Effector memory CD4-positive, alpha-beta T cell (primary cell): ENCODE measurements at regions not wholly inside any gene's neighbourhood (a gene's known extent, or its start where the extent isn't known, plus 50 kb on each side); places are given as distances from the start of the nearest gene placed in this dataset.

ENCODE experiments used
- DNase-seq, 3 donors: peaks; one replicate each; pipeline ENCODE4 v3.0.0-alpha.2; 2020
- H3K27ac ChIP-seq: 2 replicates; pipeline ENCODE4 v1.7.0; 2013; ENCODE audit warnings: mild to moderate bottlenecking, low read length, moderate library complexity; ENCODE audit not compliant: insufficient read depth, poor library complexity, severe bottlenecking
- H3K27me3 ChIP-seq: replicated peaks from 2 replicates; pipeline ENCODE4 v1.7.0; 2013; ENCODE audit warnings: mild to moderate bottlenecking, low read length; ENCODE audit not compliant: insufficient read depth, control insufficient read depth, poor library complexity, severe bottlenecking
- H3K36me3 ChIP-seq: 2 replicates; pipeline ENCODE4 v1.7.0; 2013; ENCODE audit warnings: mild to moderate bottlenecking, low read length, moderate library complexity; ENCODE audit not compliant: control insufficient read depth, insufficient read depth
- H3K4me1 ChIP-seq: 2 replicates; pipeline ENCODE4 v1.7.0; 2013; ENCODE audit warnings: low read length, mild to moderate bottlenecking; ENCODE audit not compliant: control insufficient read depth, insufficient read depth, poor library complexity, severe bottlenecking
- H3K4me3 ChIP-seq: 2 replicates; pipeline ENCODE4 v1.7.0; 2013; ENCODE audit warnings: low read length, low read depth, mild to moderate bottlenecking; ENCODE audit not compliant: insufficient read depth, poor library complexity, severe bottlenecking
- H3K9me3 ChIP-seq: 2 replicates; pipeline ENCODE4 v1.7.0; 2013; ENCODE audit warnings: mild to moderate bottlenecking, low read length, moderate library complexity; ENCODE audit not compliant: control insufficient read depth

DNA sequence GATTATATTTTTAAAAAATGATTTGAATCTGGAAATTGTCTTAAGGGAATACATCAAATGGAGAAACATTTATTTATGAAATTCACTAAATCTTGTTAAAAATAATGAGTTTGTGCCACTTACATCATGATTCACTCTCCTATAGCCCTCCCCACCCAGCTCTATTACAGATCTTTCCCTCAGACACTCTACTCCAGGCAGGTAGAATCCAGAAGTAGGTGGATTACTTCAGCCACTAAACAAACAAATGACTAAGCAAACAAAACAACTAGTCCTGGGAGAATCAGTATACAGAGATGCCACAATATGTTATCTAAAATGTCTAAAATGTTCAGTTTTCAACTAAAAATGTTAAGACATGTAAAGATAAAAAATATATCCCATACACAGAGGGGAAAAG lies 608.1 kb upstream of the UBE2E2 start:
- no peak overlapping the region for H3K27ac ChIP-seq
- no peak for DNase-seq

GRCh38 chr3:22606461-22606860 lies 596.7 kb upstream of the UBE2E2 start:
- Histone ChIP-seq H3K27ac (no peak overlapping the region), H3K4me3 (no peak overlapping the region), H3K27me3 (no peaks in the 10 kb centered on the region), H3K9me3 (no peaks in the 10 kb centered on the region), H3K36me3 (no peaks in the 10 kb centered on the region), H3K4me1 (no peaks in the 10 kb centered on the region)
- DNase-seq: no peak

More for the DNA sequence above, 608.1 kb upstream of the UBE2E2 start:
- no peaks in the 10 kb centered on the region for H3K27me3 ChIP-seq
- no peaks in the 10 kb centered on the region for H3K4me1 ChIP-seq
- no peak overlapping the region for H3K4me3 ChIP-seq
- H3K9me3 ChIP-seq: no peaks in the 10 kb centered on the region
- no peaks in the 10 kb centered on the region for H3K36me3 ChIP-seq

- Histone ChIP-seq H3K27ac (no peak overlapping the region), H3K4me3 (no peak overlapping the region), H3K9me3 (no peaks in the 10 kb centered on the region), H3K27me3 (no peaks in the 10 kb centered on the region), H3K4me1 (no peaks in the 10 kb centered on the region), H3K36me3 (no peaks in the 10 kb centered on the region)
- DNase-seq: no peak
Measured at GRCh38 chr3:22606938-22607337, 596.2 kb upstream of the UBE2E2 start.

GRCh38 chr3:22608093-22608492 lies 595.0 kb upstream of the UBE2E2 start:
- H3K27ac ChIP-seq: no peak overlapping the region
- H3K9me3 ChIP-seq: no peaks in the 10 kb centered on the region
- H3K4me1 ChIP-seq: no peaks in the 10 kb centered on the region
- H3K4me3 ChIP-seq: no peak overlapping the region
- DNase-seq: no peak
- H3K36me3 ChIP-seq: no peaks in the 10 kb centered on the region
- H3K27me3 ChIP-seq: no peaks in the 10 kb centered on the region

DNA sequence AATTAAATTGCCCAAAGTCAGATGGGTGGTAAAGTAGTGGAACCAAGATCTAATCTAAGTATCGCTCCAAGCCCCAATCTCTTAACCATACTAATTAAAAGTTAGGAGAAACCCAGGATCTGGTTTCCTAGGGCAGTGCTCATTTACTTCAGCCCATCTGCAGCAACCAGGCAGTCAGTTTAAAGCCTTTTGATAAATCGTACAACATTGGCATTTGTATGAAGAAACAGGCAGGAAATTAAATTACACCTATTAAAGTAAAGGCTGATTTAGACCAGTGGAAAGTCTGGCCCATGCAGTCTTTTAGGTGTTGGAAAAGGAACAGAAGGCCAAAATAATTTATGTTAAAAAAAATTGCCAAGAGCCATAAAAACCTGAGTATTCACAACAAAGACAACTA lies 594.4 kb upstream of the UBE2E2 start:
- no peak overlapping the region for H3K27ac ChIP-seq
- no peaks in the 10 kb centered on the region for H3K9me3 ChIP-seq
- no peaks in the 10 kb centered on the region for H3K36me3 ChIP-seq
- H3K4me3 ChIP-seq: no peak overlapping the region
- no peaks in the 10 kb centered on the region for H3K27me3 ChIP-seq
- no peak for DNase-seq
- H3K4me1 ChIP-seq: no peaks in the 10 kb centered on the region

- H3K27ac ChIP-seq: no peak overlapping the region
- H3K4me1 ChIP-seq: no peaks in the 10 kb centered on the region
- no peak overlapping the region for H3K4me3 ChIP-seq
- H3K9me3 ChIP-seq: no peaks in the 10 kb centered on the region
- H3K27me3 ChIP-seq: no peaks in the 10 kb centered on the region
- no peak for DNase-seq
- no peaks in the 10 kb centered on the region for H3K36me3 ChIP-seq
Measured at GRCh38 chr3:22609139-22609538, 594.0 kb upstream of the UBE2E2 start.

DNA sequence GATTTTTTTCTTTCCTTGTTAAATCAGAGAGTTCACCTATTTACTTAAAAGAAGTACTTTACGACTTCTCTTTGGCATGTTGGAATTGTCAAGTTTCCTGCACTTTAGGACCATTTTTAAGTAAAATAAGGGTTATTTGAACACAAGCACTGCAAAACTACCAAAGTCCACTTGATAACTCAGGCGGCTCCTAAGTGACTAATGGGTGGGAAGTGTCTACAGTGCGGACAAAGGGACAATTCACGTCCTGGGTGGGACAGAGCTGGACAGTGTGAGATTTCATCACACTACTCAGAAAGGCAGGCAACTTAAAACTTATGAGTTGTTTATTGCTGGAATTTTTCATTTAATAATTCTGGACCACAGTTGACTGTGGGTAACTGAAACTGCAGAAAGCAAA lies 590.2 kb upstream of the UBE2E2 start:
- Histone ChIP-seq H3K4me1 (no peaks in the 10 kb centered on the region), H3K36me3 (no peaks in the 10 kb centered on the region), H3K4me3 (no peak overlapping the region), H3K27me3 (no peaks in the 10 kb centered on the region), H3K9me3 (no peaks in the 10 kb centered on the region), H3K27ac (no peak overlapping the region)
- no peak for DNase-seq

GRCh38 chr3:22615790-22616189 lies 587.3 kb upstream of the UBE2E2 start:
- Histone ChIP-seq H3K27me3 (no peaks in the 10 kb centered on the region), H3K4me1 (no peaks in the 10 kb centered on the region), H3K4me3 (no peak overlapping the region), H3K27ac (no peak overlapping the region), H3K9me3 (no peaks in the 10 kb centered on the region), H3K36me3 (no peaks in the 10 kb centered on the region)
- no peak for DNase-seq

- H3K4me3 ChIP-seq: no peak overlapping the region
- no peaks in the 10 kb centered on the region for H3K4me1 ChIP-seq
- no peaks in the 10 kb centered on the region for H3K36me3 ChIP-seq
- no peaks in the 10 kb centered on the region for H3K27me3 ChIP-seq
- H3K9me3 ChIP-seq: no peaks in the 10 kb centered on the region
- H3K27ac ChIP-seq: no peak overlapping the region
- no peak for DNase-seq
Measured at GRCh38 chr3:22617372-22617771, 585.8 kb upstream of the UBE2E2 start.

DNA sequence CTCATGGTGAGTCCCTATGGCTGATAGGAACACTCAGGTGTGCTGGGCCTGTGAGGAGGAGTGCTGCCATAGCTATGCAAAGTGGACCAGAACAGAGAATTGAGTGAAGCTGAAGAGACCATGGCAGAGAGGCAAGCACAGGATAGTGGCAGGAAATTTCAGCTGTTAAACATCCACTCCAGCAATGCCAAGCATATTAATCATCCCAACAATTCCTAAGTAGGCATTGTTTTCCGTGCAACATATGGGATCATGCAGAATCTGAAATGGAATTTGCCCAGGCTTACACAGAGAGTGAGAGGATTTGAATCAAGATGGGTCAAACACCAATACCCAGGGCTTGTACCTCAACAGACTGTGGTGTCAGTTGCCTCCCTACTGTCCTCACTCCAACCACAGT lies 582.6 kb upstream of the UBE2E2 start:
- H3K4me1 ChIP-seq: no peaks in the 10 kb centered on the region
- no peak for DNase-seq
- no peaks in the 10 kb centered on the region for H3K36me3 ChIP-seq
- H3K27me3 ChIP-seq: no peaks in the 10 kb centered on the region
- no peaks in the 10 kb centered on the region for H3K9me3 ChIP-seq
- H3K4me3 ChIP-seq: no peak overlapping the region
- no peak overlapping the region for H3K27ac ChIP-seq
